SK-N-SH treated with all-trans-retinoic acid at 6 μM for 48 hours (cell line): ENCODE measurements at regions not wholly inside any gene's neighbourhood (a gene's known extent, or its start where the extent isn't known, plus 50 kb on each side); places are given as distances from the start of the nearest gene placed in this dataset.

Experiments
- ZNF565 ChIP-seq: fragments of 450-650 bp; formaldehyde crosslinking; conservative IDR thresholded peaks from 2 replicates; pipeline ENCODE4 v1.5.0; 2020; ENCODE audit warnings: low read depth, mild to moderate bottlenecking, moderate library complexity
- TF ChIP-seq, protein P1 (sequence below): fragments of 250-450 bp; sonication (Bioruptor Pico); IDR thresholded peaks from 2 replicates; pipeline ENCODE4 v1.8.0; 2020; ENCODE audit warnings: mild to moderate bottlenecking, moderate library complexity, borderline replicate concordance

DNA sequence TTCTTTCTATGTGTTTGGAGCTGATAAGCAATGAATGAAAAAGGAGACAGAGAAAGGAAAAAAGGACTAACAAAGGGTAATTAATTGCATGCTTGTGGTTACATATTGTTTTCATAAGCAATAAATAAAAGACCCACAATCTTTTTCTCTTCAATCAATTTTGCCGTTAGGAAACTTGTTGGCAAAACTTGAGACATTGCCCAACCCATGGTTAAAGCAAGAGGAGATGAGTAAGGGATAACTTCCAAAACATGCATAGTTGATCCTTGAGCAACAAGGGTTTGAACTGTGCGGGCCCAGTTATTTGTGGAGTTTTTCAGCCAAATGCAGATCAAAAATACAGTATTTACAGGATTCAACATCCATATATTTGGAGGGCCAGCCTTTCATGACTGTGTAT, 572.4 kb downstream of the AMY1C start:
- TF ChIP-seq, protein P1, sequence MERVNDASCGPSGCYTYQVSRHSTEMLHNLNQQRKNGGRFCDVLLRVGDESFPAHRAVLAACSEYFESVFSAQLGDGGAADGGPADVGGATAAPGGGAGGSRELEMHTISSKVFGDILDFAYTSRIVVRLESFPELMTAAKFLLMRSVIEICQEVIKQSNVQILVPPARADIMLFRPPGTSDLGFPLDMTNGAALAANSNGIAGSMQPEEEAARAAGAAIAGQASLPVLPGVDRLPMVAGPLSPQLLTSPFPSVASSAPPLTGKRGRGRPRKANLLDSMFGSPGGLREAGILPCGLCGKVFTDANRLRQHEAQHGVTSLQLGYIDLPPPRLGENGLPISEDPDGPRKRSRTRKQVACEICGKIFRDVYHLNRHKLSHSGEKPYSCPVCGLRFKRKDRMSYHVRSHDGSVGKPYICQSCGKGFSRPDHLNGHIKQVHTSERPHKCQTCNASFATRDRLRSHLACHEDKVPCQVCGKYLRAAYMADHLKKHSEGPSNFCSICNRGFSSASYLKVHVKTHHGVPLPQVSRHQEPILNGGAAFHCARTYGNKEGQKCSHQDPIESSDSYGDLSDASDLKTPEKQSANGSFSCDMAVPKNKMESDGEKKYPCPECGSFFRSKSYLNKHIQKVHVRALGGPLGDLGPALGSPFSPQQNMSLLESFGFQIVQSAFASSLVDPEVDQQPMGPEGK (CRISPR knock-in tag): no peak
- no peak for TF ChIP-seq ZNF565 (CRISPR knock-in tag)
